GM21576 (cell line): ENCODE measurements at regions not wholly inside any gene's neighbourhood (a gene's known extent, or its start where the extent isn't known, plus 50 kb on each side); places are given as distances from the start of the nearest gene placed in this dataset.
"Not testable (repeated sequence)": the region's sequence is repeated elsewhere in the genome, so short reads cannot be mapped to it uniquely, and the experiment has no call there.

ENCODE experiments used
- ATAC-seq: cut with Tn5 transposase; IDR thresholded peaks from one replicate; pipeline ENCODE4 v1.9.1; 2021; ENCODE audit warnings: mild to moderate bottlenecking, moderate library complexity; ENCODE audit not compliant: unreplicated experiment

DNA sequence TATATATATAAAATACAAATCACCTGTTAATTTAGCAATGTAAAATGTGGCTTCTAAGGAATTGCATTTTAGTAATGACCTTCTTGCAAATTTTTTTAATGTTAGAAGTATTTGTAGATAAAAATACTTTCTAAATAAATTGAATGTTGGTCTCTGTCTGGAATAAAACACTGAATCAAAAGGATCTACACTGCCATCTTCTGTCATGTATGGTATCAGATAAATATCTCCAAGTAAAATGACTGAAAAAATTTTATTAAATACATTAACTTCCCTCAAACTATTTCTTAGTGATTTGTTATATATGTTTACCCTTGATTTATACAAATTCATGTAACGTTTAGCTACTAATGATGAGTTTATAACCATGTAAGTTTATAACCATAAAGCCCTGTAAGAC lies 2029.3 kb downstream of the MRPL39 start:
- no peak for ATAC-seq

DNA sequence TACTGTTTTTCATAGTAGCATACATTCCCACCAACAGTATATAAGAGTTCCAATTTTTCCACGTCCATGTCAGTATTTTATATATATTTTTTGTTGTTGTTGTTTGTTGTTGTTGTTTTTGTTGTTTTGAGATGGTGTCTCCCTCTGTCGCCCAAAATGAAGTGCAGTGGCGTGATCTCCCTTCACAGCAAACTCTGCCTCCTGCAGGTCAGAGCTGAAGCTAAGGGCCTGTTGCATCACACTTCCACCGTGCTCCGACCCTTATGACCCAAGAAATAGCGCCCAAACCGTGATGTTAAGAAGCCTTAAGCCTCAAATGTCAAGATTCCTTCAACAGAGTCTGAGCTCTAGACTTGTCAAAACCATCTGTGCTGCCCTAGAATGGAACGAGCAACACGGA lies 2032.3 kb downstream of the MRPL39 start:
- no peak for ATAC-seq

DNA sequence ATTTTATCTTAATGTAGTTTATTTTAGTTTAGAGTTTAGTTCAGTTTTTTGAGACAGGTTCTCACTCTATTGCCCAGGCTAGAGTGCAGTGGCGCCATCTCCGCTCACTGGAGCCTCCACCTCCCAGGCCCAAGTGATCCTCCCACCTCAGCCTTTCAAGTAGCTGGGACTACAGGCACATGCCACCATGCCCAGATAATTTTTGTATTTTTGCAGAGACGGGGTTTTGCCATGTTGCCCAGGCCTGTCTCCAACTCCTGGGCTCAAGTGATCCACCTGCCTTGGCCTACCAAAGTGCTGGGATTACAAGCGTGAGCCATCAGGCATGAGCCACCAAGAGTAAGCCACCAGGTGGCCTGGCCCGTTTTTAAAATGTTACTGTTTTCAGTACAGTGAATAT lies 2058.4 kb downstream of the MRPL39 start:
- ATAC-seq, result not testable (repeated sequence)

DNA sequence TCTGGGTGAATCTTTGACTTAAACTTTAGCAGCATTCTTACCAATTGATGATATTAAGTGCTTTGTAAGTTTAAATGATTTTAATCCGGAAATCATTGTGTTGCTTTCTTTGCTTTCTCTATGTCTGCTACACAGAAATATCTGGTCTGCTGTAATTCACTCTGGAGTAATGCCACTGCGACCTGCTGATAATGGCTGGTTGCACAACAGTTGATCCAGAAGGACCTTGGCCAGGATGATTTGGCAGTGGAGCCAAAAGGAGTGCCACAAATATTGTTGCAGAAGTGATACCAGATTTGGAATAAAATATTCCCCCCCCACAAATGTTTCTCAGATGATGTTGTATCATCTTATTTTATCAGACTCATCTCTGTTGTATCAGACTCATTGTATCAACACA lies 2063.9 kb downstream of the MRPL39 start:
- no peak for ATAC-seq

DNA sequence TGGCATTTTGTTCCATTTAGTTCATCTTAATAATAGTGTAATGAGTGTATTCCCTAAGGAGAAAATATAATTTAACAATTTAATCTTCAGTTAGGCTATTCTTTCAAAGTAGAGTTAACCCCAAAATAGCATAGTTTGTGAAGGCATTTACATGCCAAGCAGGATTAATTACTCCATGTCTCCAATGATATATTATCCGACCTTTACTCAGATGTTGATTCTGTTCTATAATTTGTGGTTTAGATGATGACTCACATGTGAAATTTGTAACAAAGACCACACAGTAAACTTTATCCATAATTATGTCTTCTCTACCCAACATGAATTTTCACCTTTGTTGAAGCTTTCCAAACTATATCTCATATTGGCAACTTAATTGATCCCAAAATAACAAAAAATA lies 2065.2 kb downstream of the MRPL39 start:
- ATAC-seq, result no peak

DNA sequence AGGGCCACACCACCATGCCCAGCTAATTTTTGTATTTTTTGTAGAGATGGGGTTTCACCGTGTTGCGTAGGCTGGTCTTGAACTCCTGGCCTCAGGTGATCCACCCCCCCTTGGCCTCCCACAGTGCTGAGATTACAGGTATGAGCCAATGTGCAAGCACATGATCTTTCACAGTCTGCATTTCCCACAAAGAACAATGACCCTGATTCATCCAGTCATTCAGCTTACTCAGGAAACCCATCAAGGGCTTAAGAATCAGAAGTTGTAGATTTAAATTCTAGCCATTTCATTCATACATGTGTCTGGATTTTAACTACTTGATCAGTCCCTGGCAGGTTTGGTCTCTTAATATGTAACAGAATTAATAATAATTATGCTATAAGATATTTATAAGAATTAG lies 2065.7 kb downstream of the MRPL39 start:
- ATAC-seq, result no peak

DNA sequence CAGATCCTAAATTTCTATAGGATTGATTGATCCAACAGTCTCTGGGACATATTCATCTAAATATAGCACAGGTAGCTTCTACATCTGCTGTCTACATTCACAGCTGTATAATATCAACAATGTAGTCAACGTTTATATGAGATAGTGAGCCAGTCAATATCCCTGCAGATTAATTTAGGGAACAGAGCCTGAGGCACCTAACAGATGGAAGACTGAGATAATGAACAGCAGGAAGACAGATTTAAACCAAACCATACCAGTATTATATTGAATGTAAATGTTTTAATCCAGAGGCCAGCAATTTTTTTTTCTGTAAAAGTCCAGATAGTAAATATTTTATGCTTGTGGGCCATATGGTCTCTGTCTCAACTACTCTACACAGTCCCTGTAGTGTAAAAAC lies 2072.4 kb downstream of the MRPL39 start:
- no peak for ATAC-seq

DNA sequence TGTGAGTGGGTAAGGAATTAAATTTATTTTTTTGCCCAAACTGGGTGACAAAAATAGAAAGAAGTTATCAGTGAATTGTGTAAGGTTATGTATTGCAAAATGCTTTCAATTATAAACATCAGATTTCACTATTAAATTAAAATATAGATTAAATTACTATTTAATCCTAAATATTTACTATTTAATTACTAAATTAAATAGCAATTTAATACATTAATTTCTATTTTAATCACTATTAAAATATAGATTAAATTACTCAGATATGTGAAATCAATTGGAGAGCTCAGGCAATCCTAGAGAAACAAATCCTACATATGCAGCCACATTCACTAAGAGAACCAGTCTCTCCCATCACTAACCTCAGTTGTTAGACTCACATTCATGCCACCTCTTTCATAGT lies 2075.8 kb downstream of the MRPL39 start:
- ATAC-seq, result no peak

DNA sequence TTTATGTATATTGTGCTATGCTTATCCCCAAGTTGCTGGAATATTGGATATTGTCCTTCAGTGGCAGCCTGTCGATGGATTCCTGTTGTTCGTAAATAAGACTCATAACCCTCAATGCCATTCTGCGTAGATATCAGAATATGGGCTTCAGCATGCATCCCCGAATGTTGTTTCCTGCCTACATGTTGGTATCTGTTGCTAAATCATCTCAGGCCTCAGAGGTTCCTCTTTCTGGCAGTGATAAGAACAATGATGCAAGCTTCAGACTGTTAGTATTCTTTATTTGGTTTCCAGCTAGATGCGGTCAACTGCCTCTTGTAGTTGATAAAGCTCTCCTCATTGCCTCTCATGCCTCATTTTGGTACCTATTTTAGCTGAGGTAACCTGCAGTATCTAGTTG lies 2082.6 kb downstream of the MRPL39 start:
- no peak for ATAC-seq

DNA sequence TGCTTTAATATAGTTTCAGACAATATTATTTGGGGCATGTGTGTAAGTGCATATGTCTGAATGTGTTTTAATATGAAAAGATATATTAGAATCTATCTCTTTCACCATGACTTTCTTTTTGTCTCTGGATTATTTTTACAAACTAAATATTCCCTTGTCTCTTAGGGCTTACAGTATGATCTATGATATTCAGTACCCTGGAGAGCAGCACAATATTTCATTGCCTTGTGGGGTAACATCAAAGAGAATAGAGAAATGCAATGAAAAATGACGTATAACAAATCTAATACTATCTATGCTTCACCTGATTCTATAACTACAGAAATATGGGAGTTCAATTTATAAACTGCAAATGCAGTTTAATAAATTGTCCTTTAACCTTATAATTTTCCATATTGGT lies 2084.5 kb downstream of the MRPL39 start:
- ATAC-seq, result no peak

DNA sequence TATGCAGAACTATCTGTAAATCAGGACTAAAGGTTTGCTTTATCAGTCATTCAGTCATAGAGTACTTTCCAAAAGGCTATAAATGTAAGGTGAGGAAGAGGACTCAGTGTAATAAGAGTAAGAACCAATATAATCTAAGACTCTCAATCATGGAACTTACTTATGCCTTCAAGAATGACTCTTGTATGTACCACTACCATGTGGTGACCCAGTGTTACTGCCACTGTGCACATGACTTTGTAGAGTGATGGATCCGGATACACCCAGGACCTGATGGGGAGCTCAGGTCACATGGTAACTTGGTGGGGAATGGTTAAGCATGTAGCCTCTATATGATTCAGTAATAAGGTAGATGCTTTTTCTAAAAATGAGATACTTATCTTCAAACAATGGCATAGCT lies 2099.8 kb downstream of the MRPL39 start:
- no peak for ATAC-seq

DNA sequence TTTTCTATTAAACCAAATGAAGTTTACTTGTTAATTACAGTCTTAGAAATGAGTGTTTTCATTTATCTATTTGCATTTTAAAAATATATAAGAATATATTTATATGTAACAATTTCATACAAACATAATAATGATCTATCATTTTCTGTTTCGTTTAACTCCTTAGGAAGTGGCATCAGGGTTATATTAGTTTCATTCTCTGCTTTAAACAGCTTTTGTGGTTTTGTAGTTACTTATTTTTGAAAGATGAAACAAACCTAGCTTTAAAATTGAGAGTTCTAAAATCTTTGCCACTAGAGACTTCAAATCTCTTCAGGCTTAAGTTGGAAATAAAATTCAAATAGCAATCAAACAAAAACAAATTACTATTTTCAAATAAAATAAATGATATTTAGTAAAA lies 2110.6 kb downstream of the MRPL39 start:
- ATAC-seq, result peak; percentile 68

DNA sequence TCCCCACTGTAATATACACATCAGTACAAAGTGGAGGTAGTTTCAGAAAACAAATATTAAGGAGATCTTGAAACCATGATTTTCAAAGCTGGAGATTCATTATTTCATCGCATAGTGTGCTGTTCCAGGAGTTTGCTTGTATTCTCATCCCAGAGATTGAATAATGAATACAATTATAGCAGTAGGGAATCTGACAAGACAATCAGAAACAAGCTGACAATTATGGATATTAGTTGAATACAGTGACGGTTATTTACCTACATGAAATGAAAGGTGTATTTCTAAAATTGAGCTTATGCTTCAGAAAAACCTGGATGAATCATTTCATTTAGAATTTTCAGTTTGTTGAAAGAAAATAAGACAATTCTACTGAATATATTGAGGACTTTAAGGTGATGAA lies 2119.0 kb downstream of the MRPL39 start:
- ATAC-seq, result no peak

DNA sequence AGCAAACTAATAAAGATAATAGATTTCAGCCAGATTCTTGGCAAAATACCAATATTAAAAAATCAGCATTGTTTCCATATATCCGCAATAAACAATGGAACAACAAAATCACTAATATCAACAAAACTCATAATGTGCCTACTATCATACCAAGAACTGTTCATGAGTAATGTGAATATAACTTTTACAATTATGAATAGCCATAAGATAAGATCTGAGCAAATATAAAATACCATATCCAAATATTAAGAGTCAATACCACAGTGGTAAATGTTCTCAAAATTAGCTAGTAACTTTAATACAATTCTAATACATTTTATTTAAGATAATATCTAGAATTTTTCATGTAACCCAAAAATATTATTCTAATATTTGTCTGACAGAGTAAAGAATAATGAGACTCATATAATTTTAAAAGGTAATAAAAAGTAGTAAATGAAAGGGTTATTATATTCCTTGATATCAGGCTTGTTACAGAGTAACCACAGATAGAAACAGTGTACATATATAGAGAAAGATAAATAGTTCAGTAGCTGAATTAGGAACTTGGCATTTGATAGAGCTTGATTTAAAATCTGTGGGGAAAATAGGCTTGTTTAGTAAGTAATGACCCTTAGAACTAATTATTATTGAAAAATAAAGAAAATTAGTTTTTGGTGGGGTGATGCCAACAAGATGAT lies 2126.6 kb downstream of the MRPL39 start:
- ATAC-seq, result no peak

DNA sequence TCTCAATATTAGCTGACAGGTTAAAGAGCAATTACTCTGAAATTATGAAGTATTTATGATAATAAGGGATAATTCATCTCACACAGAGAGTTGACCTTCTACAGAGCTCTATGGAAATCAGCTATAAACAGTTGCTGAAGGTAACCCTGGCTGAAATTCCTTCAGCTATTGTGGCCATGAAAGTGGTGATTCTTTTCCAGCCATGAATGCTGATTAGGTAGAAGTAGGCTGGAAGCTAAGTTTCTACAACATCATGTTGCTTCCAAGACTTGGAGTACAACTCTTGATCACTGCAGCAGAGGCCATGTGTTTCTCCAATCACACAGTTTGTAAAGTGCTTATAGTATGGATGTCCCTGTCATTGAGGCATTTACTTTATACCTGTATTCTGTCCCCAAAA lies 2128.9 kb downstream of the MRPL39 start:
- no peak for ATAC-seq

DNA sequence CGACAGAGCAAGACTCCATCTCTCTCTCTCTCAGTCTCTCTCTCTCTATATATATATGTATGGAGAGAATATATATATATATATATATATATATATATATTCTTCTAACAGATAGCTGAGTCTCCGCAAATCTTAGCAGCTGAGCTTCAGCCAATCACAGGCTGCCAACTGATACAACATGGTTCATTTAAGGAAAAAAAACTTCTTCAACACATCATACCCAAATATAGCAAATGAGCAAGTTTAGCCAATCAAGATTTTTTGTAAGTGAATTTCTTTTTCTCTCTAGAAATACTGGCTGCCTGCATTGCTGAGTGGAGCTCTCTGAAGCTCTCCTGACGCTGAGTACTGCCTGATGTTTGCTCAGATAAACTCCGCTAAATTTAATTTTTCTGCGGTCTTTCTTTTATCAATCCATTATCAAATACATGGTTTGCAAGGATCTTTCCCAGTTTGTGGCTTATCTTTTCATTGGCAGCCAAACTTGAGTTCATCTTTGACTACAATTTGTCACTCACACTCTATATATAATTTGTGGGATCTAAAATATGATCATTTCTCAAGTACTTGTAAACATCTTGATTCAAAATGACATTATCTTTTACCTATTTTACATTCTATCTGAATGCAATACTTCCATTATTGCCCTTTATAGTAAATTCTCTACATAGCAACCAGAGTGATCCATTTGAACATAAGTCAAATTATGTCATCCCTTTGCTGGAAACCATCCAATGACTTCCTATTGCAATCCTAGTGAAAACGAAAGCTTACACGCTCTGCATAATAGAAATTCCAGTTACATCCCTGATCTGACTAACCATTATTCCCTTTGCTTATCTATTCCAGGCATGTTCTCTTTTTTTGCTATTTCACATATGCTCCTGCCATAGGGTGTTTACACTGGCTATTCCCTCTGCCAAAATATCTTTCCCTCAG lies 2131.7 kb downstream of the MRPL39 start:
- ATAC-seq, result no peak

DNA sequence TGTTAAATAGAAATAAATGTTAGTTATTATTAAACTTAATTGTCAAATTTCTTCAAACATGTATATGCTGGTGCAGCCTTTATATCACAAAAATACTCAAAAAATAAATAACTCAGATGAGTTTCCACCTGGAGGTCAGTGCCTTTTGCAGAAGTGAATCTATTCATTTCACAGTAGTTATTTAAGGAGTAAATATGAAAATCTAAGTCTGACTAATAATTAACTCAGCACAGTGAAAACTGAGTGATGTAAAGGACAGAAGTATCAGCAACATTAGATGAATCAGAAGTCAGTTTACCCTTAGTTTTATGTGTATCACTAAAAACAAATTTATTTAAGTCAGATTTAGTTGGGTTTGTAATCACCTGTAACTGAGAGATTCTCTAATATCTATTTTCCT lies 2135.4 kb downstream of the MRPL39 start:
- peak; percentile 63 for ATAC-seq

DNA sequence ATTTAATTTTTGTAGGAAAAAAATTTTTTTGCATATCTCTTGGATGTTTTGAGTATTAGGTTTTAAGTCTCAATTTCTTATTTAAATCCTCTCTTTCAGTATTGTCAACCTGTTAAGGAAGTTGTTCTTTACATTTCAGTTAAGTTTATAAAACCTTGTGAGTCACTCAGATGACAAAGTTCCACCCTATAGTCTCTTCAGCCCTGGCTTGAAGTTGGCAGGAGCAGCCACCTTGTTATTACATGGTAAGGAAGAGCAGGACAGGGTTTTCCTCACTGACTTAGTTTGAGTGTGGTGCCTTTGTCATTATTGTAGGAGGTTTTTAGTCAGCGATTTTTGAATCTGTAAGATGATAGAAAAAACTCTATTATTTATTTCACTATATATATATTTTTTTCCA lies 2143.9 kb downstream of the MRPL39 start:
- no peak for ATAC-seq

DNA sequence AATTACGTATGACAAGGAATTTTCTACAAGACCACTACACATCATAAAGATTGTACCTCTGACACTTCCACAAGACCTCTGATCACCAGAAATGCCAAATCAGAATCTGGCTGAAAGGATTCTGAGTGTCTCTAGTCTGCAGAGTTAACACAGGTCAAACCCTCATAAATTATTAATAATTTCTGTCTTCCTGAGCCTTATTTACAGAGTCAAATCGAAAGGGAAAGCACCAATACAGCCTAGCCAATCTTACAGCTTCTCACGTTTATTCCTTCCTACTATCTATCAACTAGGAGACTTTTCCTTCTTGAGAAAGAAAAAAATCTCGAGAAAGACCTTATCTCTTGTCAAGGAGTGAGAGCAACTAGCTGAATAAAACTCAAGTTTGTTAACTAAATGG lies 2151.6 kb downstream of the MRPL39 start:
- ATAC-seq, result no peak

DNA sequence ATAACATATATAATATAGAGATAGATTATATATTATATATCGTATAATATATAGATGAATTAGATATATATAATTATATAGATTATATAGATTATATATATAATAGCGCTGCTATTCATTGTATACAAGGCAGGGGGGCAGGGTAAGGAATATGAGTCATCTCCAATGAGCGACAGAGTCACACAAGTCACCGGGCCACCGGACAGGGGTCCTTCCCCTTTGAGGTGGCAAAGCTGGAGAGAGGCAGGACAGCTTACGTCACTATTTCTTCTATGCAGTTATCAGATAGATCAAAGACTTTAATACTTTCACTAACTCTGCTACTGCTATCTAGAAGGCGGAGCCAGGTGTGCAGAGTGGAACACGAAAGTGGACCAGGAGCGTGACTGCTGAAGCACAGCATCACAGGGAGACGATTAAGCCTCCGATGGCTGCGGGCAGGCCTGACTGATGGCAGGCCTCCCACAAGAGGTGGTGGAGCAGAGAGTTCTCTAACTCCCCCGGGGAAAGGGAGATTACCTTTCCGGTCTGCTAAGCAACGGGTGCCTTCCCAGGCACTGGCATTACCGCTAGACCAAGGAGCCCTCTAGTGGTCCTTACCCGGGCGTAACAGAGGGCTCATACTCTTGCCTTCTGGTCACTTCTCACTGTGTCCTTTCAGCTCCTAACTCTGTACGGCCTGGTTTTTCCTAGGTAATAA lies 2154.7 kb downstream of the MRPL39 start:
- ATAC-seq, result peak; percentile 53

DNA sequence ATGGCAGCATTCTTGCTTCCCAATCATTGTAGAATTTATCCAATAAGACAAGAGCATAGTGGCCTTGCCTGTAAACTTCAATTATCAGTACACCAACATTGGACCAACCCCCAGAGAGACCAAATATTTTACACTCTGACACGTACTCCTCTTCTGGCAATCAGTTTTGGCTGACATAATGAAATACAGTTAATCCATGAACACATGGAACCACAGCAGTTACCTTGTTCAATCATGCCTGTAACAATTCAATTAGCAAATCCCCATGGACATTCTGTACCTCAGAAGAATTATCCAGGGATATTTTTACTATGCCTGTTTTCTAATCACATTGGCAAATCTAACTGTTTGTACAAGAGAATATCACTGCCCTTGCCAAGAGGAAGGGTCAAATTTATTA lies 2162.0 kb downstream of the MRPL39 start:
- no peak for ATAC-seq

DNA sequence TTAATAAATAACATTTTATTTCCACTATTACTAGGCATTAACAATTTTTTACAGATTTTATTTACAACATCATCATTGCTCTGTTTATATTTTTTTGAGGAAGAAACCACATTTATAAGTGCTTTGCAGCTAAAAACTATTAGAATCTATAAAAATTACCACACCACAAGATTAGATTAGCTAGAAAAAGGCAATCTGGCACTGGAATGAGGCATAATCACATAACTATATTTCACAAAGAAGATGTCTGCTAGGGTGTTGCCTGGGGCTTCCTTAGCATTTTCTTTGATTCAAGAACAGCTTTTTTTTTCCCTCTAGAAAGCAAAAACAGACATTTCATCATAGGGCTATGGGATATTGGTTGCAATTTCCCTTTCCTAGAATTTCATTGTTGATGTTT lies 2169.2 kb downstream of the MRPL39 start:
- ATAC-seq, result no peak
